HepG2 (cell line): ENCODE measurements at regions not wholly inside any gene's neighbourhood (a gene's known extent, or its start where the extent isn't known, plus 50 kb on each side); places are given as distances from the start of the nearest gene placed in this dataset.

Experiments
- ETV5 ChIP-seq: IDR thresholded peaks from 2 replicates; pipeline ENCODE4 v1.6.1; 2018; ENCODE audit warnings: missing biosample characterization, missing genetic modification reagents, inconsistent platforms, borderline replicate concordance
- SAFB2 ChIP-seq: sonication (generic); formaldehyde crosslinking; IDR thresholded peaks from 2 replicates; pipeline ENCODE4 v1.5.1; 2020; ENCODE audit warnings: missing genetic modification reagents, low read depth, mild to moderate bottlenecking, borderline replicate concordance

DNA sequence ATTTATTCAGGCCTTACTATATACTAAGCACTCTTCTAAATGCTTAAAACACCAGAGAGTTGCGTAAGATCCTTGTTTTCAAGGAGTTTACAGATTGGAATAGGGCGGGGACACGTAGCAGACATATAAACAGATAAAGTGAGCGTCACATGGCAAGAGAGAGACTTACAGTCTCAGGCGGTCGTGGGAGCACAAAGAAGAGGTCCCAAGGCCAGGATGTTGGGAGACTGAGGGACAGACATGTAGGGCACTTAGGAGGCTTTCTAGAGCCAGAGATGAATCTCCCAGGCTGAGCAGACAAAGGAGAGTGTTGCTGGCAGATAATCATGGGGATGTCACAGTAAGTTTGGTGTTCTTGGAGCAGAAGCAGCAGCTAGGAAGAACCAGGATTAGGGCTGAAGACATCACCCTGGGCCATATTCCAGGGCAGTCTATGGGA lies 119.1 kb upstream of the ANKFN1 start:
- no peak for TF ChIP-seq ETV5
- TF ChIP-seq SAFB2 (CRISPR knock-in tag): no peak
